Psoas muscle (tissue), 7 donors: ENCODE measurements at regions not wholly inside any gene's neighbourhood (a gene's known extent, or its start where the extent isn't known, plus 50 kb on each side); places are given as distances from the start of the nearest gene placed in this dataset.
A peak's percentile ranks its signal among the peaks of the same experiment; 100 is the strongest.

Experiments used
- ATAC-seq, 4 donors: fragments of 200-7000 bp; cut with Tn5 transposase; one replicate each; pipeline ENCODE4 v1.9.1; 2020; ENCODE audit warnings: moderate library complexity in 3 of 4, mild to moderate bottlenecking in 2 of 4
- DNase-seq, 2 donors: peaks; one replicate each; pipeline ENCODE4 v3.0.0-alpha.2; 2020
- H3K27ac ChIP-seq: fragments of 200-600 bp; one replicate; pipeline ENCODE4 v1.8.0; 2022
- H3K27me3 ChIP-seq, 3 donors: fragments of 200-600 bp in 1 of 3; one replicate each; pipeline versions ENCODE4 v1.6.1 to v1.8.0; 2013 to 2022; ENCODE audit warnings: low read length in 2 of 3, mild to moderate bottlenecking in 2 of 3, moderate library complexity in 1 of 3; ENCODE audit not compliant: insufficient read depth in 3 of 3
- H3K36me3 ChIP-seq, 2 donors: fragments of 200-600 bp in 1 of 2; one replicate each; pipeline versions ENCODE4 v1.6.1 to v1.8.0; 2013 to 2022; ENCODE audit warnings: low read depth in 1 of 2, mild to moderate bottlenecking in 1 of 2, moderate library complexity in 1 of 2; ENCODE audit not compliant: insufficient read depth in 1 of 2
- H3K4me1 ChIP-seq: fragments of 200-600 bp; one replicate; pipeline ENCODE4 v1.8.0; 2022
- H3K4me3 ChIP-seq: fragments of 200-600 bp; one replicate; pipeline ENCODE4 v1.8.0; 2022; ENCODE audit warnings: mild to moderate bottlenecking
- H3K9me3 ChIP-seq: fragments of 200-600 bp; one replicate; pipeline ENCODE4 v1.8.0; 2022
- CTCF ChIP-seq: fragments of 200-600 bp; IDR thresholded peaks from one replicate; pipeline ENCODE4 v1.8.0; 2022; ENCODE audit warnings: antibody characterized with exemption
- WGBS, 3 donors: extraction: QIAGEN DNeasy Blood & Tissue Kit; methylation state at CpG; one replicate each; pipeline versions ENCODE4 v1.1.6 to v1.1.7; 2013; 5-methylcytosine and 5-hydroxymethylcytosine counted together
- intact Hi-C, 2 donors: fragments of 100-400 bp; cut with DNase I; formaldehyde crosslinking; loops; one replicate each; pipeline versions ENCODE4 v1.11.0 to v1.14.2; 2022
- donor health status: healthy with polysubstance abuse.
- donor health status: DM: no; HTN: no; CAD: no; lungs with moderate emphysema.
- donor health status: Bipolar disorder and iron deficiency.
- donor health status: healthy.
- donor health status: DM: yes; HTN: yes; CAD: no.
- donor health status: DM: no; HTN: no; CAD: no.
- donor health status: DM: yes; HTN: yes; CAD: no.

DNA sequence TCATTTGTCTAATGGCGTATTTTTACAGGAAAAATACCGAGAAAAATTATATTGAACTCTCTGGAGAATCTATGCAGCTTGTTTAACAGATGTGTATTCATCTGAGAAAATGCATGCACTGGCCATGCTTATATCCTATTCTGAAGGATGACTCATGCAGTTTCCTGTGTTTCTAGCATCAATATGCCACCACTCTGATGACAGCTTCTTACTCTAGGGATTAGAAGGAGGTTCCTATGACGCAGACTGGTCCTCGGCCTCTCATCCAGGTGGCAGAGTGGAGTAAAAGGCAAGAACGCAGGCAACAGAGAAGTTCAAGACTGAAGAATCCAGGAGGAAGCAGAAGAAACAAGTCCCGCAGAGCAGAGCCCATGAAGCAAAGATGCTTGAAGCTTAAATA is 910.0 kb upstream of the ROBO1 start:
- intact Hi-C loops: no loop called here
- Histone ChIP-seq H3K36me3 (no peaks in the 10 kb centered on the region), H3K27ac (no peak overlapping the region), H3K9me3 (peaks cover 5% of the 10 kb centered on the region), H3K27me3 (no peaks in the 10 kb centered on the region), H3K4me1 (no peaks in the 10 kb centered on the region), H3K4me3 (no peak overlapping the region)
- DNase-seq (no peak), ATAC-seq (peak in 2 of 4 donors; percentile 46 to 72)
- 36 to 47% (median 40%) methylated on average over 6 of the region's 6 CpGs for WGBS, 3 donors
- no peak for TF ChIP-seq CTCF

GRCh38 chr3:80676866-80677265 is 909.1 kb upstream of the ROBO1 start:
- intact Hi-C loops: no loop called here
- Histone ChIP-seq H3K4me3 (no peak overlapping the region), H3K9me3 (no peaks in the 10 kb centered on the region), H3K27ac (no peak overlapping the region), H3K27me3 (no peaks in the 10 kb centered on the region), H3K36me3 (no peaks in the 10 kb centered on the region), H3K4me1 (no peaks in the 10 kb centered on the region)
- no peak for DNase-seq
- TF ChIP-seq CTCF: no peak
- no peak for ATAC-seq

- intact Hi-C loops: no loop called here
- Histone ChIP-seq H3K27me3 (no peaks in the 10 kb centered on the region), H3K4me1 (no peaks in the 10 kb centered on the region), H3K4me3 (no peak overlapping the region), H3K27ac (no peak overlapping the region), H3K9me3 (no peaks in the 10 kb centered on the region), H3K36me3 (no peaks in the 10 kb centered on the region)
- no peak for DNase-seq
- WGBS, 3 donors: 66 to 70% (median 70%) methylated on average over 2 of the region's 2 CpGs
- no peak for ATAC-seq
- TF ChIP-seq CTCF: no peak
These were observed 908.5 kb upstream of the ROBO1 start for GRCh38 chr3:80676261-80676660.

DNA sequence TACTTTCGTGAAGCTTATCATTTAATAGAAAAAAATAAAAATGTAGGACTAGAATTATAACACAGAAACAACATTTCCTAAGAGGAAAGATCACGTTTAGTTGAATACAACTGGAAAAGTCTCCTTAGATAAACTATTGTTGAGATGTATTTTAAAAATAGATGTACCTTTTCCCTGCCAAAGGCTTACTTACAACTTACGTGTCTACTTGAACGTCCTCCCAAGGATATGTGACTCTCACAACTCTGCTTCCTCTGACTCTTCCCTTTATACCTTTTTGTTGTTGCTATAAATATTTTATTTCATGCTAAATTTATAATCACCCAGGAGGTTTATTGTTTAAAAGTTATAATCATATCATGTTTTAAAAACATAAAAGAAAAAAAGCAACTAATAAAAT is 908.0 kb upstream of the ROBO1 start:
- intact Hi-C loops: no loop called here
- DNase-seq: no peak
- Histone ChIP-seq H3K4me3 (no peak overlapping the region), H3K27me3 (no peaks in the 10 kb centered on the region), H3K27ac (no peak overlapping the region), H3K9me3 (no peaks in the 10 kb centered on the region), H3K36me3 (no peaks in the 10 kb centered on the region), H3K4me1 (no peaks in the 10 kb centered on the region)
- no peak for TF ChIP-seq CTCF
- peak in 2 of 4 donors; percentile 73 to 85 for ATAC-seq
- 51 to 69% (median 51%) methylated on average over 4 of the region's 4 CpGs for WGBS, 3 donors

- DNase-seq (no peak), ATAC-seq (no peak)
- intact Hi-C loops: no loop called here
- 66 to 68% (median 66%) methylated on average over 4 of the region's 4 CpGs for WGBS, 3 donors
- Histone ChIP-seq H3K27ac (no peak overlapping the region), H3K4me1 (no peaks in the 10 kb centered on the region), H3K27me3 (no peaks in the 10 kb centered on the region), H3K4me3 (no peak overlapping the region), H3K9me3 (no peaks in the 10 kb centered on the region), H3K36me3 (no peaks in the 10 kb centered on the region)
- no peak for TF ChIP-seq CTCF
These were observed 900.9 kb upstream of the ROBO1 start for GRCh38 chr3:80668600-80669294.
